C4-2B (cell line): ENCODE measurements at regions not wholly inside any gene's neighbourhood (a gene's known extent, or its start where the extent isn't known, plus 50 kb on each side); places are given as distances from the start of the nearest gene placed in this dataset.

Experiments used
- CTCF ChIP-seq: fragments of 450-650 bp; conservative IDR thresholded peaks from 2 replicates; pipeline ENCODE4 v1.5.1; 2017; ENCODE audit warnings: mild to moderate bottlenecking
- ZFX ChIP-seq: fragments of 450-650 bp; IDR thresholded peaks from 2 replicates; pipeline ENCODE4 v1.6.1; 2017

- TF ChIP-seq CTCF (no peak), ZFX (no peak)
These were observed 117.2 kb upstream of the CDH20 start for GRCh38 chr18:61216051-61216450.
